NT2/D1 (cell line): ENCODE measurements at regions not wholly inside any gene's neighbourhood (a gene's known extent, or its start where the extent isn't known, plus 50 kb on each side); places are given as distances from the start of the nearest gene placed in this dataset.

Source experiments
- YY1 ChIP-seq: IDR thresholded peaks from 2 replicates; pipeline ENCODE4 v1.6.1; 2011; ENCODE audit not compliant: insufficient read length, insufficient read depth
- ZNF274 ChIP-seq: IDR thresholded peaks from 2 replicates; pipeline ENCODE4 v1.6.1; 2011; ENCODE audit warnings: mild to moderate bottlenecking, low read depth, low read length

DNA sequence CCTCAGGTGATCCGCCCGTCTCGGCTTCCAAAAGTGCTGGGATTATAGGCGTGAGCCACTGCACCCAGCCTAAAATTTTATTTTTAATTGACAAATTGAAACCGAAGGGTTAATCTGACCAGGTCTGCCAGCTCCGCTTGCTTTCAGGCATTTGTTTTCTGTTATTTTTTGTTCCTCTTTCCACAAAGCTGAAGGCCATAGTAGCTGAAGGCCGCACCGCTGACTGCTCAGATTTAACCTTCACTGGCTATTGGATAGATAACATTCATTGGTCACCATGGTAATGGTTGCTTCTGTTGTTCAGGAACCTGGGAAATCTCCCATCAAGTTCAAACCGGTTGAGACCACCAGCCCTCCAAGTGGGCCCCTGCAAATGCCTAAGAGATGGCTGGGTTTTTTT, 124.5 kb upstream of the USP29 start:
- no peak for TF ChIP-seq ZNF274
- no peak for TF ChIP-seq YY1
